Gastroesophageal sphincter (tissue), 4 donors: ENCODE measurements at regions not wholly inside any gene's neighbourhood (a gene's known extent, or its start where the extent isn't known, plus 50 kb on each side); places are given as distances from the start of the nearest gene placed in this dataset.
A peak's percentile ranks its signal among the peaks of the same experiment; 100 is the strongest.

Experiments
- ATAC-seq: fragments of 150-250 bp; one replicate; pipeline ENCODE4 v1.9.1; 2016; ENCODE audit warnings: mild to moderate bottlenecking, moderate library complexity
- H3K27ac ChIP-seq, 4 donors: fragments of 200-600 bp; sonication (generic) in 3 of 4; 1 replicate in 3 of 4; 2 replicates in 1 of 4; pipeline ENCODE4 v1.5.1; 2016 to 2019
- H3K27me3 ChIP-seq: fragments of 200-600 bp; sonication (generic); one replicate; pipeline ENCODE4 v1.5.1; 2019
- H3K36me3 ChIP-seq, 2 donors: fragments of 200-600 bp; sonication (generic); one replicate each; pipeline ENCODE4 v1.5.1; 2019; ENCODE audit warnings: control low read depth in 1 of 2
- H3K4me1 ChIP-seq, 3 donors: fragments of 200-600 bp; sonication (generic); 1 replicate in 2 of 3; 2 replicates in 1 of 3; pipeline ENCODE4 v1.5.1; 2016 to 2019; ENCODE audit warnings: control low read depth in 2 of 3
- H3K4me3 ChIP-seq, 2 donors: fragments of 200-600 bp; sonication (generic); one replicate each; pipeline ENCODE4 v1.5.1; 2019; ENCODE audit warnings: mild to moderate bottlenecking in 1 of 2, moderate library complexity in 1 of 2
- H3K9me3 ChIP-seq, 3 donors: fragments of 200-600 bp; sonication (generic); one replicate each; pipeline ENCODE4 v1.5.1; 2017 to 2019; ENCODE audit warnings: control low read depth in 2 of 3
- CTCF ChIP-seq, 4 experiments: fragments of 200-600 bp in 2 of 4; fragments of 450-650 bp in 2 of 4; sonication (generic) in 1 of 4; IDR thresholded peaks; one replicate each; pipeline ENCODE4 v1.5.1; 2017 to 2019; ENCODE audit warnings: antibody characterized with exemption in 4 of 4, mild to moderate bottlenecking in 2 of 4, moderate library complexity in 2 of 4
- EP300 ChIP-seq: sonication (generic); formaldehyde crosslinking; IDR thresholded peaks from one replicate; pipeline ENCODE4 v1.6.1; 2017; ENCODE audit warnings: antibody characterized with exemption, mild to moderate bottlenecking
- POLR2A ChIP-seq, 2 donors: fragments of 450-650 bp; IDR thresholded peaks; one replicate each; pipeline ENCODE4 v1.6.1; 2017; ENCODE audit warnings: antibody characterized with exemption in 2 of 2, mild to moderate bottlenecking in 2 of 2, moderate library complexity in 1 of 2
- POLR2AphosphoS5 ChIP-seq: sonication (generic); formaldehyde crosslinking; IDR thresholded peaks from one replicate; pipeline ENCODE4 v1.6.1; 2017; ENCODE audit warnings: antibody characterized with exemption
- WGBS, 2 donors: methylation state at CpG; one replicate each; pipeline ENCODE4 v1.1.5; 2018; ENCODE audit warnings: low coverage in 1 of 2; 5-methylcytosine and 5-hydroxymethylcytosine counted together

- ATAC-seq, result no peak
- H3K27ac ChIP-seq, result peak overlapping the region in 3 of 4 donors; percentile 16 to 61 (median 33)
- no peak overlapping the region for H3K4me3 ChIP-seq
- peaks cover 2 to 9% (median 3%) of the 10 kb centered on the region in 3 donors for H3K4me1 ChIP-seq
- peaks cover 0 to 2% (median 0%) of the 10 kb centered on the region in 3 donors for H3K9me3 ChIP-seq
- TF ChIP-seq CTCF (IDR thresholded peaks at IDR 0.05) (no peak), POLR2A (IDR thresholded peaks at IDR 0.05) (no peak), POLR2AphosphoS5 (no peak), EP300 (no peak)
- H3K36me3 ChIP-seq, result no peaks in the 10 kb centered on the region
- H3K27me3 ChIP-seq, result no peaks in the 10 kb centered on the region
Measured at GRCh38 chr5:71836084-71836483, 117.0 kb downstream of the CARTPT start.

GRCh38 chr5:71836559-71837112 is 117.6 kb downstream of the CARTPT start:
- no peak for ATAC-seq
- peak overlapping the region in 3 of 4 donors; percentile 16 to 61 (median 33) for H3K27ac ChIP-seq
- TF ChIP-seq CTCF (IDR thresholded peaks at IDR 0.05) (no peak), POLR2AphosphoS5 (no peak), POLR2A (IDR thresholded peaks at IDR 0.05) (no peak), EP300 (no peak)
- H3K4me1 ChIP-seq, result peaks cover 0 to 6% (median 0%) of the 10 kb centered on the region in 3 donors
- WGBS, 2 donors, result 45 to 68% methylated on average over 3 to 5 of the region's 5 CpGs
- H3K9me3 ChIP-seq, result peaks cover 0 to 6% (median 0%) of the 10 kb centered on the region in 3 donors
- no peak overlapping the region for H3K4me3 ChIP-seq
- no peaks in the 10 kb centered on the region for H3K36me3 ChIP-seq
- H3K27me3 ChIP-seq, result no peaks in the 10 kb centered on the region

- Histone ChIP-seq H3K36me3 (no peaks in the 10 kb centered on the region), H3K9me3 (peaks cover 0 to 6% (median 0%) of the 10 kb centered on the region in 3 donors), H3K4me3 (no peak overlapping the region), H3K27ac (no peak overlapping the region), H3K27me3 (no peaks in the 10 kb centered on the region), H3K4me1 (peaks cover 0 to 2% (median 0%) of the 10 kb centered on the region in 3 donors)
- TF ChIP-seq POLR2A (IDR thresholded peaks at IDR 0.05) (no peak), POLR2AphosphoS5 (no peak), CTCF (IDR thresholded peaks at IDR 0.05) (no peak), EP300 (no peak)
- WGBS, 2 donors, result 89 to 100% methylated on average over 2 to 3 of the region's 4 CpGs
- no peak for ATAC-seq
Measured at GRCh38 chr5:71838286-71838685, 119.2 kb downstream of the CARTPT start.

GRCh38 chr5:71839096-71839884 is 120.2 kb downstream of the CARTPT start:
- 68 to 77% methylated on average over 3 to 6 of the region's 6 CpGs for WGBS, 2 donors
- TF ChIP-seq CTCF (IDR thresholded peaks at IDR 0.05), result no peak
- TF ChIP-seq POLR2AphosphoS5, result no peak
- no peak for TF ChIP-seq EP300
- TF ChIP-seq POLR2A (IDR thresholded peaks at IDR 0.05), result no peak
- no peak for ATAC-seq
- Histone ChIP-seq H3K9me3 (peaks cover 0 to 6% (median 0%) of the 10 kb centered on the region in 3 donors), H3K36me3 (no peaks in the 10 kb centered on the region), H3K27me3 (no peaks in the 10 kb centered on the region), H3K27ac (no peak overlapping the region), H3K4me3 (no peak overlapping the region), H3K4me1 (no peaks in the 10 kb centered on the region)

GRCh38 chr5:71841107-71841506 is 122.0 kb downstream of the CARTPT start:
- 77% methylated on average over 1 of the region's 1 CpG; no CpG with 5 or more reads in 1 of the 2 donors for WGBS, 2 donors
- no peak overlapping the region for H3K27ac ChIP-seq
- no peak for TF ChIP-seq EP300
- no peak for TF ChIP-seq CTCF (IDR thresholded peaks at IDR 0.05)
- TF ChIP-seq POLR2AphosphoS5, result no peak
- TF ChIP-seq POLR2A (IDR thresholded peaks at IDR 0.05), result no peak
- no peaks in the 10 kb centered on the region for H3K27me3 ChIP-seq
- ATAC-seq, result no peak
- no peaks in the 10 kb centered on the region for H3K36me3 ChIP-seq
- H3K4me1 ChIP-seq, result no peaks in the 10 kb centered on the region
- no peak overlapping the region for H3K4me3 ChIP-seq
- H3K9me3 ChIP-seq, result peaks cover 0 to 6% (median 0%) of the 10 kb centered on the region in 3 donors
